ENCODE measurements at regions not wholly inside any gene's neighbourhood (a gene's known extent, or its start where the extent isn't known, plus 50 kb on each side); places are given as distances from the start of the nearest gene placed in this dataset.

- peak; percentile 4 to 83 (median 69) for TF ChIP-seq CTCF (IDR thresholded peaks at IDR 0.05 in 8 of 11, conservative IDR thresholded peaks at IDR 0.05 in 3 of 11)
- TF ChIP-seq POLR2AphosphoS5 (IDR thresholded peaks at IDR 0.05), result no peak
- no peak for TF ChIP-seq POLR2A (IDR thresholded peaks at IDR 0.05)
Observed at GRCh38 chr4:86496094-86497080, 97.7 kb upstream of the PTPN13 start.

Data from spleen (tissue), 7 donors.